Gastroesophageal sphincter (tissue), 4 donors: ENCODE measurements at regions not wholly inside any gene's neighbourhood (a gene's known extent, or its start where the extent isn't known, plus 50 kb on each side); places are given as distances from the start of the nearest gene placed in this dataset.

Source experiments
- ATAC-seq: fragments of 150-250 bp; one replicate; pipeline ENCODE4 v1.9.1; 2016; ENCODE audit warnings: mild to moderate bottlenecking, moderate library complexity
- H3K27ac ChIP-seq, 4 donors: fragments of 200-600 bp; sonication (generic) in 3 of 4; 1 replicate in 3 of 4; 2 replicates in 1 of 4; pipeline ENCODE4 v1.5.1; 2016 to 2019
- H3K27me3 ChIP-seq: fragments of 200-600 bp; sonication (generic); one replicate; pipeline ENCODE4 v1.5.1; 2019
- H3K36me3 ChIP-seq, 2 donors: fragments of 200-600 bp; sonication (generic); one replicate each; pipeline ENCODE4 v1.5.1; 2019; ENCODE audit warnings: control low read depth in 1 of 2
- H3K4me1 ChIP-seq, 3 donors: fragments of 200-600 bp; sonication (generic); 1 replicate in 2 of 3; 2 replicates in 1 of 3; pipeline ENCODE4 v1.5.1; 2016 to 2019; ENCODE audit warnings: control low read depth in 2 of 3
- H3K4me3 ChIP-seq, 2 donors: fragments of 200-600 bp; sonication (generic); one replicate each; pipeline ENCODE4 v1.5.1; 2019; ENCODE audit warnings: mild to moderate bottlenecking in 1 of 2, moderate library complexity in 1 of 2
- H3K9me3 ChIP-seq, 3 donors: fragments of 200-600 bp; sonication (generic); one replicate each; pipeline ENCODE4 v1.5.1; 2017 to 2019; ENCODE audit warnings: control low read depth in 2 of 3
- CTCF ChIP-seq, 4 experiments: fragments of 200-600 bp in 2 of 4; fragments of 450-650 bp in 2 of 4; sonication (generic) in 1 of 4; IDR thresholded peaks; one replicate each; pipeline ENCODE4 v1.5.1; 2017 to 2019; ENCODE audit warnings: antibody characterized with exemption in 4 of 4, mild to moderate bottlenecking in 2 of 4, moderate library complexity in 2 of 4
- EP300 ChIP-seq: sonication (generic); formaldehyde crosslinking; IDR thresholded peaks from one replicate; pipeline ENCODE4 v1.6.1; 2017; ENCODE audit warnings: antibody characterized with exemption, mild to moderate bottlenecking
- POLR2A ChIP-seq, 2 donors: fragments of 450-650 bp; IDR thresholded peaks; one replicate each; pipeline ENCODE4 v1.6.1; 2017; ENCODE audit warnings: antibody characterized with exemption in 2 of 2, mild to moderate bottlenecking in 2 of 2, moderate library complexity in 1 of 2
- POLR2AphosphoS5 ChIP-seq: sonication (generic); formaldehyde crosslinking; IDR thresholded peaks from one replicate; pipeline ENCODE4 v1.6.1; 2017; ENCODE audit warnings: antibody characterized with exemption
- WGBS, 2 donors: methylation state at CpG; one replicate each; pipeline ENCODE4 v1.1.5; 2018; ENCODE audit warnings: low coverage in 1 of 2; 5-methylcytosine and 5-hydroxymethylcytosine counted together

- TF ChIP-seq POLR2AphosphoS5 (no peak), EP300 (no peak), CTCF (IDR thresholded peaks at IDR 0.05) (no peak), POLR2A (IDR thresholded peaks at IDR 0.05) (no peak)
- no peak for ATAC-seq
- Histone ChIP-seq H3K36me3 (no peaks in the 10 kb centered on the region), H3K4me3 (no peak overlapping the region), H3K27me3 (no peaks in the 10 kb centered on the region), H3K27ac (no peak overlapping the region), H3K4me1 (no peaks in the 10 kb centered on the region), H3K9me3 (no peaks in the 10 kb centered on the region)
These were observed 951.2 kb downstream of the FLRT2 start for GRCh38 chr14:86481104-86481503.

- H3K9me3 ChIP-seq: no peaks in the 10 kb centered on the region
These were observed 934.4 kb downstream of the FLRT2 start for GRCh38 chr14:86464341-86464740.

GRCh38 chr14:86462193-86462753 lies 932.3 kb downstream of the FLRT2 start:
- Histone ChIP-seq H3K36me3 (no peaks in the 10 kb centered on the region), H3K4me1 (no peaks in the 10 kb centered on the region), H3K9me3 (no peaks in the 10 kb centered on the region), H3K4me3 (no peak overlapping the region), H3K27ac (no peak overlapping the region), H3K27me3 (no peaks in the 10 kb centered on the region)
- WGBS, 2 donors: 55 to 78% methylated on average over 1 of the region's 1 CpG
- no peak for TF ChIP-seq POLR2AphosphoS5
- no peak for TF ChIP-seq CTCF (IDR thresholded peaks at IDR 0.05)
- no peak for ATAC-seq

More at GRCh38 chr14:86464341-86464740, 934.4 kb downstream of the FLRT2 start:
- Histone ChIP-seq H3K4me1 (no peaks in the 10 kb centered on the region), H3K27ac (no peak overlapping the region), H3K4me3 (no peak overlapping the region), H3K36me3 (no peaks in the 10 kb centered on the region), H3K27me3 (no peaks in the 10 kb centered on the region)
- no peak for TF ChIP-seq EP300
- no peak for TF ChIP-seq CTCF (IDR thresholded peaks at IDR 0.05)
- no peak for TF ChIP-seq POLR2AphosphoS5
- no peak for TF ChIP-seq POLR2A (IDR thresholded peaks at IDR 0.05)
- ATAC-seq: no peak
- WGBS, 2 donors: 64 to 88% methylated on average over 1 to 5 of the region's 5 CpGs

- H3K4me1 ChIP-seq: no peaks in the 10 kb centered on the region
- H3K27me3 ChIP-seq: no peaks in the 10 kb centered on the region
- no peaks in the 10 kb centered on the region for H3K36me3 ChIP-seq
- TF ChIP-seq EP300 (no peak), POLR2AphosphoS5 (no peak), CTCF (IDR thresholded peaks at IDR 0.05) (no peak), POLR2A (IDR thresholded peaks at IDR 0.05) (no peak)
- ATAC-seq: no peak
- 78 to 79% methylated on average over 2 of the region's 2 CpGs for WGBS, 2 donors
- no peak overlapping the region for H3K4me3 ChIP-seq
- no peak overlapping the region for H3K27ac ChIP-seq
- no peaks in the 10 kb centered on the region for H3K9me3 ChIP-seq
These were observed 927.7 kb downstream of the FLRT2 start for GRCh38 chr14:86457481-86458135.

GRCh38 chr14:86450085-86450484 lies 920.1 kb downstream of the FLRT2 start:
- H3K4me3 ChIP-seq: no peak overlapping the region
- H3K27me3 ChIP-seq: no peaks in the 10 kb centered on the region
- WGBS, 2 donors: 20 to 22% methylated on average over 1 of the region's 1 CpG
- H3K9me3 ChIP-seq: no peaks in the 10 kb centered on the region
- no peak overlapping the region for H3K27ac ChIP-seq
- H3K36me3 ChIP-seq: no peaks in the 10 kb centered on the region
- TF ChIP-seq EP300: no peak
- no peak for TF ChIP-seq POLR2AphosphoS5
- no peak for TF ChIP-seq POLR2A (IDR thresholded peaks at IDR 0.05)
- TF ChIP-seq CTCF (IDR thresholded peaks at IDR 0.05): no peak
- no peaks in the 10 kb centered on the region for H3K4me1 ChIP-seq
- ATAC-seq: no peak
